NCI-H748 treated with DMSO at 0.1 percent for 48 hours (cell line): ENCODE measurements at regions not wholly inside any gene's neighbourhood (a gene's known extent, or its start where the extent isn't known, plus 50 kb on each side); places are given as distances from the start of the nearest gene placed in this dataset.
A peak's percentile ranks its signal among the peaks of the same experiment; 100 is the strongest.

Experiments
- DNase-seq: peaks from one replicate; lab custom pipeline; 2025; lab: John Stamatoyannopoulos, UW

- DNase-seq = no peak
These were observed 193.3 kb downstream of the CD47 start for GRCh38 chr3:107897471-107898061.

- DNase-seq = no peak
These were observed 195.8 kb downstream of the CD47 start for GRCh38 chr3:107894998-107895397.

- peak; percentile 74 for DNase-seq
These were observed 197.7 kb downstream of the CD47 start for GRCh38 chr3:107892955-107893624.

- no peak for DNase-seq
These were observed 205.9 kb downstream of the CD47 start for GRCh38 chr3:107884719-107885460.

- no peak for DNase-seq
These were observed 206.8 kb downstream of the CD47 start for GRCh38 chr3:107884028-107884427.

GRCh38 chr3:107882881-107883280 lies 207.9 kb downstream of the CD47 start:
- no peak for DNase-seq

- no peak for DNase-seq
These were observed 208.6 kb downstream of the CD47 start for GRCh38 chr3:107882261-107882660.

GRCh38 chr3:107881509-107881908 lies 209.3 kb downstream of the CD47 start:
- no peak for DNase-seq

- no peak for DNase-seq
These were observed 210.1 kb downstream of the CD47 start for GRCh38 chr3:107880702-107881101.

- DNase-seq = no peak
These were observed 212.9 kb downstream of the CD47 start for GRCh38 chr3:107877936-107878335.

- no peak for DNase-seq
These were observed 219.7 kb downstream of the CD47 start for GRCh38 chr3:107870943-107871638.

- no peak for DNase-seq
These were observed 220.7 kb downstream of the CD47 start for GRCh38 chr3:107870096-107870495.

- no peak for DNase-seq
These were observed 222.4 kb downstream of the CD47 start for GRCh38 chr3:107868449-107868848.

GRCh38 chr3:107861904-107862303 lies 228.9 kb downstream of the CD47 start:
- no peak for DNase-seq

GRCh38 chr3:107861422-107861821 lies 229.4 kb downstream of the CD47 start:
- DNase-seq = no peak
